GM19239 (cell line): ENCODE measurements at regions not wholly inside any gene's neighbourhood (a gene's known extent, or its start where the extent isn't known, plus 50 kb on each side); places are given as distances from the start of the nearest gene placed in this dataset.
"Not testable (repeated sequence)": the region's sequence is repeated elsewhere in the genome, so short reads cannot be mapped to it uniquely, and the experiment has no call there.

Experiments used
- DNase-seq: peaks from one replicate; pipeline ENCODE4 v3.0.0; 2011; ENCODE audit warnings: low spot score; ENCODE audit not compliant: insufficient read length
- FAIRE-seq: peaks from 2 replicates; lab custom pipeline; 2011; peaks lifted over from hg19 to GRCh38; lab: Jason Lieb, UNC

GRCh38 chr12:79993106-79993862 is 58.4 kb upstream of the PPP1R12A start:
- FAIRE-seq (no peak), DNase-seq (no peak)

- no peak for DNase-seq
- FAIRE-seq: no peak
These were observed 56.7 kb upstream of the PPP1R12A start for GRCh38 chr12:79991586-79991985.

GRCh38 chr12:79990509-79991338 is 55.8 kb upstream of the PPP1R12A start:
- DNase-seq, FAIRE-seq: not testable (repeated sequence)

GRCh38 chr12:79988368-79988767 is 53.5 kb upstream of the PPP1R12A start:
- DNase-seq (no peak), FAIRE-seq (no peak)

GRCh38 chr12:79987731-79988130 is 52.8 kb upstream of the PPP1R12A start:
- FAIRE-seq: no peak

More at GRCh38 chr12:79987731-79988130, 52.8 kb upstream of the PPP1R12A start:
- no peak for DNase-seq
